Subcutaneous abdominal adipose tissue (tissue), 5 donors: ENCODE measurements at regions not wholly inside any gene's neighbourhood (a gene's known extent, or its start where the extent isn't known, plus 50 kb on each side); places are given as distances from the start of the nearest gene placed in this dataset.
"Not testable (repeated sequence)": the region's sequence is repeated elsewhere in the genome, so short reads cannot be mapped to it uniquely, and the experiment has no call there.

Source experiments
- H3K27ac ChIP-seq: one replicate; pipeline ENCODE4 v1.7.0; 2013; ENCODE audit warnings: low read depth, mild to moderate bottlenecking, inconsistent platforms, low read length, moderate library complexity
- H3K27me3 ChIP-seq, 5 donors: one replicate each; pipeline ENCODE4 v1.7.0; 2013; ENCODE audit warnings: low read length in 5 of 5, inconsistent platforms in 1 of 5; ENCODE audit not compliant: control insufficient read depth in 5 of 5, insufficient read depth in 4 of 5
- H3K36me3 ChIP-seq, 5 donors: one replicate each; pipeline ENCODE4 v1.7.0; 2013; ENCODE audit warnings: low read length in 5 of 5; ENCODE audit not compliant: control insufficient read depth in 5 of 5, insufficient read depth in 5 of 5
- H3K4me1 ChIP-seq, 5 donors: one replicate each; pipeline ENCODE4 v1.7.0; 2013; ENCODE audit warnings: low read length in 5 of 5, mild to moderate bottlenecking in 3 of 5, moderate library complexity in 1 of 5; ENCODE audit not compliant: control insufficient read depth in 5 of 5, insufficient read depth in 5 of 5
- H3K4me3 ChIP-seq, 5 donors: one replicate each; pipeline ENCODE4 v1.7.0; 2013; ENCODE audit warnings: low read length in 5 of 5, low read depth in 1 of 5
- H3K9ac ChIP-seq, 5 donors: one replicate each; pipeline ENCODE4 v1.7.0; 2013; ENCODE audit warnings: low read length in 5 of 5, mild to moderate bottlenecking in 4 of 5, moderate library complexity in 3 of 5
- H3K9me3 ChIP-seq, 5 donors: one replicate each; pipeline ENCODE4 v1.7.0; 2013; ENCODE audit warnings: low read length in 5 of 5; ENCODE audit not compliant: control insufficient read depth in 5 of 5
- donor health status: healthy.
- donor health status: healthy.
- donor health status: healthy.
- donor health status: healthy.
- donor health status: healthy.

GRCh38 chr1:245010018-245010614 is 144.7 kb upstream of the KIF26B start:
- no peaks in the 10 kb centered on the region for H3K9me3 ChIP-seq
- H3K4me3 ChIP-seq = no peak overlapping the region
- H3K4me1 ChIP-seq = no peaks in the 10 kb centered on the region
- no peaks in the 10 kb centered on the region for H3K27me3 ChIP-seq
- no peak overlapping the region for H3K27ac ChIP-seq
- peaks cover 0 to 5% (median 5%) of the 10 kb centered on the region in 5 donors for H3K36me3 ChIP-seq
- H3K9ac ChIP-seq = no peak overlapping the region

- Histone ChIP-seq H3K9me3 (no peaks in the 10 kb centered on the region), H3K9ac (no peak overlapping the region), H3K36me3 (peaks cover 0 to 5% (median 5%) of the 10 kb centered on the region in 5 donors), H3K27me3 (no peaks in the 10 kb centered on the region), H3K27ac (no peak overlapping the region), H3K4me1 (no peaks in the 10 kb centered on the region), H3K4me3 (no peak overlapping the region)
Measured at GRCh38 chr1:245008761-245009160, 144.4 kb upstream of the HNRNPU start.

- H3K27ac ChIP-seq = no peak overlapping the region
- no peaks in the 10 kb centered on the region for H3K9me3 ChIP-seq
- no peaks in the 10 kb centered on the region for H3K27me3 ChIP-seq
- peaks cover 0 to 5% (median 5%) of the 10 kb centered on the region in 5 donors for H3K36me3 ChIP-seq
- no peak overlapping the region for H3K4me3 ChIP-seq
- H3K9ac ChIP-seq = no peak overlapping the region
- H3K4me1 ChIP-seq = no peaks in the 10 kb centered on the region
Measured at GRCh38 chr1:245007852-245008251, 143.5 kb upstream of the HNRNPU start.

GRCh38 chr1:245003246-245003645 is 138.9 kb upstream of the HNRNPU start:
- H3K36me3 ChIP-seq = peaks cover 0 to 2% (median 0%) of the 10 kb centered on the region in 5 donors
- no peaks in the 10 kb centered on the region for H3K9me3 ChIP-seq
- no peak overlapping the region for H3K9ac ChIP-seq
- H3K27ac ChIP-seq = no peak overlapping the region
- no peak overlapping the region for H3K4me3 ChIP-seq
- no peaks in the 10 kb centered on the region for H3K27me3 ChIP-seq
- H3K4me1 ChIP-seq = no peaks in the 10 kb centered on the region

- no peak overlapping the region for H3K9ac ChIP-seq
- no peak overlapping the region for H3K27ac ChIP-seq
- H3K4me3 ChIP-seq = no peak overlapping the region
- H3K27me3 ChIP-seq = no peaks in the 10 kb centered on the region
- peaks cover 0 to 2% (median 0%) of the 10 kb centered on the region in 5 donors for H3K36me3 ChIP-seq
- H3K9me3 ChIP-seq = no peaks in the 10 kb centered on the region
- no peaks in the 10 kb centered on the region for H3K4me1 ChIP-seq
Measured at GRCh38 chr1:245001252-245001651, 136.9 kb upstream of the HNRNPU start.

- Histone ChIP-seq H3K36me3 (peaks cover 0 to 2% (median 0%) of the 10 kb centered on the region in 5 donors), H3K9ac (no peak overlapping the region), H3K4me3 (no peak overlapping the region), H3K9me3 (no peaks in the 10 kb centered on the region), H3K4me1 (no peaks in the 10 kb centered on the region), H3K27me3 (no peaks in the 10 kb centered on the region), H3K27ac (no peak overlapping the region)
Measured at GRCh38 chr1:245000872-245001188, 136.5 kb upstream of the HNRNPU start.

- not testable (repeated sequence) for H3K9ac ChIP-seq, H3K4me1 ChIP-seq, H3K27me3 ChIP-seq, H3K36me3 ChIP-seq, H3K9me3 ChIP-seq, H3K27ac ChIP-seq, H3K4me3 ChIP-seq
Measured at GRCh38 chr1:244999644-245000043, 135.3 kb upstream of the HNRNPU start.

- no peak overlapping the region for H3K4me3 ChIP-seq
- peaks cover 0 to 2% (median 0%) of the 10 kb centered on the region in 5 donors for H3K36me3 ChIP-seq
- H3K9ac ChIP-seq = no peak overlapping the region
- no peaks in the 10 kb centered on the region for H3K27me3 ChIP-seq
- H3K9me3 ChIP-seq = no peaks in the 10 kb centered on the region
- H3K27ac ChIP-seq = no peak overlapping the region
- no peaks in the 10 kb centered on the region for H3K4me1 ChIP-seq
Measured at GRCh38 chr1:244998717-244999346, 134.5 kb upstream of the HNRNPU start.

GRCh38 chr1:244995602-244996400 is 131.5 kb upstream of the HNRNPU start:
- Histone ChIP-seq H3K4me3 (no peak overlapping the region), H3K9ac (no peak overlapping the region), H3K4me1 (no peaks in the 10 kb centered on the region), H3K36me3 (no peaks in the 10 kb centered on the region), H3K27me3 (no peaks in the 10 kb centered on the region), H3K9me3 (no peaks in the 10 kb centered on the region), H3K27ac (no peak overlapping the region)

GRCh38 chr1:244992833-244993232 is 128.5 kb upstream of the HNRNPU start:
- Histone ChIP-seq H3K4me1 (no peaks in the 10 kb centered on the region), H3K27me3 (no peaks in the 10 kb centered on the region), H3K36me3 (no peaks in the 10 kb centered on the region), H3K27ac (no peak overlapping the region), H3K9ac (no peak overlapping the region), H3K4me3 (no peak overlapping the region), H3K9me3 (no peaks in the 10 kb centered on the region)
